ENCODE measurements at regions not wholly inside any gene's neighbourhood (a gene's known extent, or its start where the extent isn't known, plus 50 kb on each side); places are given as distances from the start of the nearest gene placed in this dataset.

DNA sequence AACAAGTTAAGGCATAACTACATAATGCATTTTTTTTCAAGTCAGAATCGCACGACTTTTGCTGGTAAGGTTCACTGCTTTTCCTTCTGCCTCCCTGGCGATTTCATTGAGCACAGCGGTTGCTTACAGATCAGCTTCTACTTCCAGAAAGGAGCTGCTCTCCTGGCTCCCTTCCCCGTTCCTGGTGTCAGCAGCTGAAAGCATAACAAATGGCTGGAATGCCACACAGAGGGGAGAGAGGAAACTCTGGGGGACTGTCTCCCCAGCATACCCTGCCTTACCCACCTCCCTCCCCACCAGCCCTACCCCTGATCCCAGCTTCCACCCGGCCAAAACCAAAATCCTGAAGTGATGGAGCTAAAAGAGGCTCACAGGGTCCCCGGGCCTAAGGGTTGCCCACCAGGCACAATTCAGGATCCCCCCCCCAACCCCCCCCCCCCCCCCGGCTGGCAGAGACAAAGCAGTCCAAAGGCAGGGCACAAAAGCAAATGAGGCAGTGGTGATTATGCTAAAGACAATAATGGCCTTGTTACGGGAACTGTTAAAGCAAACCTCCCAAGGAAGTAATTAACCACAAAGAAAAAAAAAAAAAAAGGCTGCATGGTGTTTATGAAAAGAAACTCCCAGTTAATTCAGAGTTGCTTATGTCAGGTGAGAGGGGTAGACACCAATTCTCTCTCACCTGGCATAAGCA, 126.1 kb upstream of the WWC1 start:
- no peak overlapping the region for H4K8ac ChIP-seq (ENCODE audit: low read length)
- H3K4me1 ChIP-seq (ENCODE audit: control insufficient read depth, insufficient read depth, low read depth, low read length): peaks cover 12% of the 10 kb centered on the region
- H2AK5ac ChIP-seq (ENCODE audit: low read length, severe bottlenecking): no peak overlapping the region
- H2BK120ac ChIP-seq (ENCODE audit: low read depth, low read length): no peak overlapping the region
- no peak overlapping the region for H2AFZ ChIP-seq (ENCODE audit: low read depth, low read length)
- no peak overlapping the region for H3K14ac ChIP-seq (ENCODE audit: low read length in 2 of 2)
- H3K79me1 ChIP-seq (replicated peaks; ENCODE audit: low read length, poor library complexity, severe bottlenecking): peaks cover 3% of the 10 kb centered on the region
- 48% methylated on average over 7 of the region's 9 CpGs for WGBS
- H3K4me2 ChIP-seq (ENCODE audit: low read length, poor library complexity, severe bottlenecking): peak overlapping the region; percentile 39
- peaks cover 0 to 15% of the 10 kb centered on the region in 2 experiments for H3K36me3 ChIP-seq (ENCODE audit: control insufficient read depth in 1 of 2, insufficient read depth in 2 of 2, low read depth in 1 of 2, low read length in 2 of 2)
- no peak overlapping the region for H3K9ac ChIP-seq (ENCODE audit: low read length)
- H2BK15ac ChIP-seq (ENCODE audit: low read depth, poor library complexity, severe bottlenecking): no peak overlapping the region
- H3K9me3 ChIP-seq (ENCODE audit: control insufficient read depth, low read length): no peaks in the 10 kb centered on the region
- no peak overlapping the region for H3K4ac ChIP-seq (ENCODE audit: low read depth in 1 of 2, low read length in 2 of 2)
- no peak overlapping the region for H3K18ac ChIP-seq (ENCODE audit: low read depth in 1 of 2, low read length in 2 of 2)
- H3K27ac ChIP-seq (ENCODE audit: low read length, poor library complexity, severe bottlenecking): peak overlapping the region; percentile 89
- H2BK5ac ChIP-seq (ENCODE audit: low read depth, low read length, poor library complexity, severe bottlenecking): no peak overlapping the region
- no peak for DNase-seq
- no peak overlapping the region for H3K4me3 ChIP-seq (ENCODE audit: insufficient read depth in 1 of 2, low read depth in 1 of 2, low read length in 2 of 2)
- H4K91ac ChIP-seq (ENCODE audit: low read length): no peak overlapping the region
- no peak overlapping the region for H3K23ac ChIP-seq (ENCODE audit: low read length in 2 of 2)
- peaks cover 0 to 47% of the 10 kb centered on the region in 2 experiments for H3K27me3 ChIP-seq (ENCODE audit: control insufficient read depth in 1 of 2, insufficient read depth in 1 of 2, low read length in 2 of 2)
- no peak overlapping the region for H2BK12ac ChIP-seq (ENCODE audit: low read length in 2 of 2)

DNA sequence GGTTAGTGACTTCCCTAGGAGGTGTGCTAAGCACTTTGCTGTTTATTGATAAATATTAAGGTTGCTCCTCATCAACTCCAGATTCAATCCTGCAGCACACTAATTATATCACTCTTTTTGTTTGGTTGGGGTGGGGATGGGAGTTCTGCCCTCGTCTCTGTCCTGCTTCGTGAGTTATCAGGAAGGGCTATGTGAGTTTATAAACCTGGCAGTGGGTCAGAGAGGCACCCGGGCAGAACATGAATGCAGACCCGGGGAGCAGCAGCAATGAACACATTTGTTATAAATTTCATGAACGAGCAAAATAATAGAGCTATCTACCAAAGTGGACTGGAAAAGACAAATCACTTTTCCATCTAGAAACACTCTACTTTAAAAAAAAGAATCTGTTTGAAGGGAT, 125.5 kb upstream of the WWC1 start:
- WGBS: 68% methylated on average over 4 of the region's 5 CpGs
- H3K14ac ChIP-seq (ENCODE audit: low read length in 2 of 2): no peak overlapping the region
- H3K9ac ChIP-seq (ENCODE audit: low read length): no peak overlapping the region

DNA sequence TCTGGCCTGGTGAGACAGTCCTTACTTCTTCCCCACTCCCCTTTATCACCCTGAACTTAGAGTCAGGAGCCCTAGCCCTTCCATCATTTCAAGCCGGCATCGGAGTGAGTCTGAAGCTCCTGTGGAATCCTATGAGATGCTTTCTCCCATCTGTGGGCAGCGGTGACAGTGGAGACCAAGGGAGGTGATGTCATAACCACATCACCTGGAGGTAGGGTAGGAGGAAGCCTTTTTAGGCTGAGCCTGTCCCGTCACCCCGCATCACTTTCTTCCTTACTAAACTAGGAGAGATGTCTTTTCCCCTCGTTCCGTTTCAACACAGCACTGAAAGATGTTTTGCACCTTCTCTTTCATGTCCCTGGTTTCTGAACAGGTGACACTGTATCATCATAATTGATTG, 124.1 kb upstream of the WWC1 start:
- Histone ChIP-seq H2AFZ (ENCODE audit: low read depth, low read length) (no peak overlapping the region), H2BK12ac (ENCODE audit: low read length in 2 of 2) (no peak overlapping the region), H4K91ac (ENCODE audit: low read length) (no peak overlapping the region), H3K36me3 (ENCODE audit: control insufficient read depth in 1 of 2, insufficient read depth in 2 of 2, low read depth in 1 of 2, low read length in 2 of 2) (peaks cover 0 to 13% of the 10 kb centered on the region in 2 experiments), H3K27me3 (ENCODE audit: control insufficient read depth in 1 of 2, insufficient read depth in 1 of 2, low read length in 2 of 2) (peaks cover 0 to 62% of the 10 kb centered on the region in 2 experiments), H3K23ac (ENCODE audit: low read length in 2 of 2) (no peak overlapping the region), H2BK120ac (ENCODE audit: low read depth, low read length) (no peak overlapping the region), H3K4me1 (ENCODE audit: control insufficient read depth, insufficient read depth, low read depth, low read length) (peaks cover 13% of the 10 kb centered on the region), H3K4ac (ENCODE audit: low read depth in 1 of 2, low read length in 2 of 2) (no peak overlapping the region), H3K14ac (ENCODE audit: low read length in 2 of 2) (no peak overlapping the region), H2BK15ac (ENCODE audit: low read depth, poor library complexity, severe bottlenecking) (no peak overlapping the region), H3K27ac (ENCODE audit: low read length, poor library complexity, severe bottlenecking) (no peak overlapping the region), H3K79me1 (replicated peaks; ENCODE audit: low read length, poor library complexity, severe bottlenecking) (peaks cover 3% of the 10 kb centered on the region), H3K9ac (ENCODE audit: low read length) (no peak overlapping the region), H3K4me2 (ENCODE audit: low read length, poor library complexity, severe bottlenecking) (no peak overlapping the region), H3K4me3 (ENCODE audit: insufficient read depth in 1 of 2, low read depth in 1 of 2, low read length in 2 of 2) (no peak overlapping the region), H3K18ac (ENCODE audit: low read depth in 1 of 2, low read length in 2 of 2) (no peak overlapping the region), H2BK5ac (ENCODE audit: low read depth, low read length, poor library complexity, severe bottlenecking) (no peak overlapping the region), H3K9me3 (ENCODE audit: control insufficient read depth, low read length) (no peaks in the 10 kb centered on the region), H4K8ac (ENCODE audit: low read length) (no peak overlapping the region), H2AK5ac (ENCODE audit: low read length, severe bottlenecking) (no peak overlapping the region)
- no peak for DNase-seq
- 91% methylated on average over 7 of the region's 7 CpGs for WGBS

More for the DNA sequence above, 125.5 kb upstream of the WWC1 start:
- H4K91ac ChIP-seq (ENCODE audit: low read length): no peak overlapping the region
- peak overlapping the region; percentile 89 for H3K27ac ChIP-seq (ENCODE audit: low read length, poor library complexity, severe bottlenecking)
- no peak overlapping the region for H2BK120ac ChIP-seq (ENCODE audit: low read depth, low read length)
- H3K4me3 ChIP-seq (ENCODE audit: insufficient read depth in 1 of 2, low read depth in 1 of 2, low read length in 2 of 2): no peak overlapping the region
- no peak overlapping the region for H2BK12ac ChIP-seq (ENCODE audit: low read length in 2 of 2)
- no peak overlapping the region for H3K4ac ChIP-seq (ENCODE audit: low read depth in 1 of 2, low read length in 2 of 2)
- H3K4me2 ChIP-seq (ENCODE audit: low read length, poor library complexity, severe bottlenecking): no peak overlapping the region
- H3K27me3 ChIP-seq (ENCODE audit: control insufficient read depth in 1 of 2, insufficient read depth in 1 of 2, low read length in 2 of 2): peaks cover 0 to 48% of the 10 kb centered on the region in 2 experiments
- no peak overlapping the region for H2BK15ac ChIP-seq (ENCODE audit: low read depth, poor library complexity, severe bottlenecking)
- H2AFZ ChIP-seq (ENCODE audit: low read depth, low read length): no peak overlapping the region
- peaks cover 12% of the 10 kb centered on the region for H3K4me1 ChIP-seq (ENCODE audit: control insufficient read depth, insufficient read depth, low read depth, low read length)
- H3K23ac ChIP-seq (ENCODE audit: low read length in 2 of 2): no peak overlapping the region
- no peak overlapping the region for H2BK5ac ChIP-seq (ENCODE audit: low read depth, low read length, poor library complexity, severe bottlenecking)
- DNase-seq: no peak
- H4K8ac ChIP-seq (ENCODE audit: low read length): no peak overlapping the region
- no peak overlapping the region for H2AK5ac ChIP-seq (ENCODE audit: low read length, severe bottlenecking)
- peaks cover 3% of the 10 kb centered on the region for H3K79me1 ChIP-seq (replicated peaks; ENCODE audit: low read length, poor library complexity, severe bottlenecking)
- no peak overlapping the region for H3K18ac ChIP-seq (ENCODE audit: low read depth in 1 of 2, low read length in 2 of 2)
- peaks cover 0 to 15% of the 10 kb centered on the region in 2 experiments for H3K36me3 ChIP-seq (ENCODE audit: control insufficient read depth in 1 of 2, insufficient read depth in 2 of 2, low read depth in 1 of 2, low read length in 2 of 2)
- H3K9me3 ChIP-seq (ENCODE audit: control insufficient read depth, low read length): no peaks in the 10 kb centered on the region

DNA sequence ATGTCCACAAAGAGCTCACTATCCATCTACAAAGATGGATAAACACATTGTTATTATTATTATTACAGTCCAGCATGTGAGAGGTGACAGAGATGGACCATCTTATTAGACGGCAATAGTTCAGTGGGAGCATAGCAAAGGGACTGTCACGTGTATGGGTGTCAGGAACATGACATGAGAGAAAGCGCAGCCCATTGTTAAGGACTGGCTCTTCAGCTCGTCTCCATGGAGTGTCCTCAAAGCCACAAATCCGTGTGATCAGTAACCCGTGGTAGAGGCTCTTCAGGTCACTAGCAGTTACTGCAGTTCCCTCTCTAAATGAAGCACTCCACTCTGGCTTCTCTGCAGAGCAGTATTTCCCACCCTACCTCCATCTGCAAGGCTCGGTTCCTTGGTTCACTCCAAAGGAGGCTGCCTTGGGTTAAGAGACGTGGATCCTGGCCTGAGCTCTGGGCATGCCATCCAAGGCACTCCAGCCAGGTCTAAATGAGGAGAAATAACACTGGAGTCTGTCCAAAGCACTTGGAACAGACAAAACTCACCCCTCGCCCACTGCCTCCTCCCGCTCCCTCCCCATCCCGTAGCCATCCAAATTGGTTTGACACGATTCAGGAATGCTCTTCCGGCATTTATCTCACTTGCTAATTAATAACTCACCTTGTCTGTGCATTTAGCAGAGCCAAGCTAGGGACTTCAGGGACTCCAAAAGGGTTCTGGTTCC, 122.3 kb upstream of the WWC1 start:
- no peak overlapping the region for H3K4me2 ChIP-seq (ENCODE audit: low read length, poor library complexity, severe bottlenecking)
- H2BK12ac ChIP-seq (ENCODE audit: low read length in 2 of 2): no peak overlapping the region
- H3K79me1 ChIP-seq (replicated peaks; ENCODE audit: low read length, poor library complexity, severe bottlenecking): no peaks in the 10 kb centered on the region
- no peak overlapping the region for H3K18ac ChIP-seq (ENCODE audit: low read depth in 1 of 2, low read length in 2 of 2)
- peaks cover 0 to 74% of the 10 kb centered on the region in 2 experiments for H3K27me3 ChIP-seq (ENCODE audit: control insufficient read depth in 1 of 2, insufficient read depth in 1 of 2, low read length in 2 of 2)
- no peak overlapping the region for H2BK120ac ChIP-seq (ENCODE audit: low read depth, low read length)
- no peak overlapping the region for H4K8ac ChIP-seq (ENCODE audit: low read length)
- no peak overlapping the region for H2AFZ ChIP-seq (ENCODE audit: low read depth, low read length)
- no peaks in the 10 kb centered on the region for H3K9me3 ChIP-seq (ENCODE audit: control insufficient read depth, low read length)
- no peak overlapping the region for H4K91ac ChIP-seq (ENCODE audit: low read length)
- no peak overlapping the region for H3K4ac ChIP-seq (ENCODE audit: low read depth in 1 of 2, low read length in 2 of 2)
- peaks cover 0 to 6% of the 10 kb centered on the region in 2 experiments for H3K36me3 ChIP-seq (ENCODE audit: control insufficient read depth in 1 of 2, insufficient read depth in 2 of 2, low read depth in 1 of 2, low read length in 2 of 2)
- 69% methylated on average over 13 of the region's 13 CpGs for WGBS
- DNase-seq: no peak
- H2AK5ac ChIP-seq (ENCODE audit: low read length, severe bottlenecking): no peak overlapping the region
- no peak overlapping the region for H3K23ac ChIP-seq (ENCODE audit: low read length in 2 of 2)
- no peak overlapping the region for H2BK15ac ChIP-seq (ENCODE audit: low read depth, poor library complexity, severe bottlenecking)
- no peak overlapping the region for H3K27ac ChIP-seq (ENCODE audit: low read length, poor library complexity, severe bottlenecking)
- no peak overlapping the region for H2BK5ac ChIP-seq (ENCODE audit: low read depth, low read length, poor library complexity, severe bottlenecking)
- no peak overlapping the region for H3K4me3 ChIP-seq (ENCODE audit: insufficient read depth in 1 of 2, low read depth in 1 of 2, low read length in 2 of 2)
- H3K9ac ChIP-seq (ENCODE audit: low read length): no peak overlapping the region
- H3K14ac ChIP-seq (ENCODE audit: low read length in 2 of 2): no peak overlapping the region
- peaks cover 11% of the 10 kb centered on the region for H3K4me1 ChIP-seq (ENCODE audit: control insufficient read depth, insufficient read depth, low read depth, low read length)
